Memory B cell (primary cell): ENCODE measurements at regions not wholly inside any gene's neighbourhood (a gene's known extent, or its start where the extent isn't known, plus 50 kb on each side); places are given as distances from the start of the nearest gene placed in this dataset.

Source experiments
- ATAC-seq: fragments of 150-1000 bp; cut with Tn5 transposase; 2 replicates; pipeline ENCODE4 v1.10.0; 2021; ENCODE audit warnings: low read depth, mild to moderate bottlenecking, moderate library complexity
- DNase-seq, 2 donors: peaks; one replicate each; pipeline ENCODE4 v3.0.0; 2022; ENCODE audit warnings: low spot score in 2 of 2
- H3K27ac Mint-ChIP-seq: one replicate; pipeline ENCODE4 v1.8.0; 2022; ENCODE audit warnings: mild to moderate bottlenecking, moderate library complexity, mixed read lengths
- H3K27me3 Mint-ChIP-seq: one replicate; pipeline ENCODE4 v1.8.0; 2022; ENCODE audit warnings: mixed read lengths
- H3K36me3 Mint-ChIP-seq: one replicate; pipeline ENCODE4 v1.8.0; 2022; ENCODE audit warnings: mild to moderate bottlenecking, mixed read lengths
- H3K4me1 Mint-ChIP-seq: one replicate; pipeline ENCODE4 v1.8.0; 2022; ENCODE audit warnings: mixed read lengths
- H3K4me3 Mint-ChIP-seq: one replicate; pipeline ENCODE4 v1.8.0; 2022; ENCODE audit warnings: mild to moderate bottlenecking, moderate library complexity, mixed read lengths
- H3K9me3 Mint-ChIP-seq: one replicate; pipeline ENCODE4 v1.8.0; 2022; ENCODE audit warnings: mixed read lengths

DNA sequence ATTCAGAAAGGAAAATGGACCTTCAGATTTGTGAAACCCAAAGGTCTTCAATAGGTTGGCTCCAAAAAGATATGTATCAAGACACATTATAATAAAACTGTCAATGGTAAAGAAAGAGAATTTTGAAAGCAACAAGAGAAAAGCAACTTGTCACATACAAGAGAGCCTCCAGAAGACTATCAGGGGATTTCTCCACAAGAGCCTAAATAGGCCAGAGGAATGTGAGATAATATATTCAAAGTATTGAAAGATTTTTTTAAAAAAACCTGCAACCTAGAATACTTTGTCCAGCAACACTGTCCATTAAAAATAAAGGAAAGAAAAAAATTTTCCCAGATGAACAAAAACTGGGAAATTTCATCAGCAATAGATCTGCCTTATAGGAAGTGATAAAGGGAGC is 869.6 kb upstream of the ADGRL2 start:
- DNase-seq (no peak), ATAC-seq (no peak)
- Mint-ChIP-seq H3K4me1 (no peaks in the 10 kb centered on the region), H3K4me3 (no peak overlapping the region), H3K27me3 (peaks cover 2% of the 10 kb centered on the region), H3K27ac (no peak overlapping the region), H3K36me3 (peaks cover 2% of the 10 kb centered on the region), H3K9me3 (peaks cover 13% of the 10 kb centered on the region)

DNA sequence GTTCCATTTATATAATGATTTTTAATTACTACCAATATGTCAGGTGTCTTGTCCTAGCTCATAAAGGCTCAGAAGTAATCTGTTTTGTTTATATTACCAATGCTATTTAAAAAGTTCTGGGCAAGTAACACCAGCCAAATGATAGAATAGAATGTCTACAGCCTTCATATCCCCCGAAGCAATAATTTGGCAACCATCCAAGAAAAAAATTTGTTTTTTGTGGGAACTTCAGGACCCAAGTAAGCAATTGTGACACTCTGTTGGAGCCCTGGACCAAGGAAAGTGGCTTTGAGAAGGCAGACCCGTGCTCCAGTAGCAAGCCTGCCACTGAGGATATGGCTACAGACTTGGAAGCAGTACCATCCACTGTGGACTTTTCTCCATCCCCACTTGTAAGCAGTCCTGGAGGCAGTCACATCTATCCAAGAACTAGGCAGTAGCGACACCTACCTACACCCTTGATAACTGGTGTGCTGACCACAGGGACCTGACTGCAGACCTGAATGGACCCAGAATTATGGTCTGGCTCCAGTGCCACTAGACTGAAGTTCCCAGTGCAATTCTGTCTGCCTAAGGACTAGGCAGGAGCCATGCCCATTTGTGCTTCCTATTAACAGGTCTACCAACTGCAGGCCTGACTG is 870.7 kb upstream of the ADGRL2 start:
- Mint-ChIP-seq H3K27me3 (peaks cover 2% of the 10 kb centered on the region), H3K36me3 (peaks cover 2% of the 10 kb centered on the region), H3K4me3 (no peak overlapping the region), H3K27ac (no peak overlapping the region), H3K9me3 (peaks cover 13% of the 10 kb centered on the region), H3K4me1 (no peaks in the 10 kb centered on the region)
- ATAC-seq = no peak
- no peak for DNase-seq

DNA sequence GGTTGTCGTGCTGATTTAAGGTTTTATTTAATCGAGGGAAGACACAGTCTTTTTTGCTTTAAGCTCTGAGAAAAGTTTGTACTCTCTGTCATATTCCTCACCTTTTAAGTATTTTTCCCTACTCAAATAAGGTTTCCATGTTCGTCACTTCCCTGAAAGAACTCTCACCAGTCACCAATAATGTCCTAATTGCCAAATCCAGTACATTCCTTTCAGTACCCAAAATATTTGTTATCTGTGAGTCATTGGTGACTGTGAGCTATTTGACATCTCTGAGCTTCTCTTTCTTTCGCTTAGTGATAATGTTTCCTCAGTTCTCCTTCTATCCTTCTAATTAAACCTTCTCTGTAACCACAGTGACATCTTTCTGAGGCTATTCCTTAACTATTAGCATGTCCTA is 874.2 kb upstream of the ADGRL2 start:
- Mint-ChIP-seq H3K27ac (no peak overlapping the region), H3K4me3 (no peak overlapping the region), H3K9me3 (peaks cover 10% of the 10 kb centered on the region), H3K27me3 (peaks cover 2% of the 10 kb centered on the region), H3K36me3 (peaks cover 2% of the 10 kb centered on the region), H3K4me1 (no peaks in the 10 kb centered on the region)
- DNase-seq (no peak), ATAC-seq (no peak)

DNA sequence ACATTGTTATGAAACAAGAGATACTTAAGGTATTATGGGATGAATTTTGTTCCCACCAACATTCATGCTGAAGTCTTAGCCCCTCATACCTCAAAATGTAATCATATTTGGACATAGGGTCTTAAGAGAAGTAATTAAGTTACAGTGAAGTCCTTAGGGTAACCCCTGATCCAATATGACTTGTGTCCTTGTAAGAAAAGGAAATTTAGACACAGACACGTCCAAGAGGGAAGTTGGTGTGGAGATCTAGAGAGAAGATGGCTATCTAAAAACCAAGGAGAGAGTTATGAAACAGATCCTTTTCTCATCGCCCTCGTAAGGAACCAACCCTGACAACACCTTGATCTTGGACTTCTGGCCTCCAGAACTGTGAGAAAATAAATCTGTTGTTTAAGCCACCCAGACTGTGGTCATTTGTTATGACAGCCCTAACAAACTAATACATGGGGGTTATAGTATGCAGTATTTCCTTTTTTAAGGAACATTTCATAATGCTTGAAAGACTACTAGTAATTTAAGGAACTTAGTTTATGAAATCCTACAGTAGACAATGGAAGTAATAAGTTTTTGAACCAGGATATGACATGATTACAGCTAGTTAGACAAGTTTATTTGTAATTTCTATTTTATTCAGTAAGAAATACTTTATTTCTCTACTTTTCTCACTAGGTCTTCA is 875.5 kb upstream of the ADGRL2 start:
- no peak overlapping the region for H3K27ac Mint-ChIP-seq
- ATAC-seq = no peak

DNA sequence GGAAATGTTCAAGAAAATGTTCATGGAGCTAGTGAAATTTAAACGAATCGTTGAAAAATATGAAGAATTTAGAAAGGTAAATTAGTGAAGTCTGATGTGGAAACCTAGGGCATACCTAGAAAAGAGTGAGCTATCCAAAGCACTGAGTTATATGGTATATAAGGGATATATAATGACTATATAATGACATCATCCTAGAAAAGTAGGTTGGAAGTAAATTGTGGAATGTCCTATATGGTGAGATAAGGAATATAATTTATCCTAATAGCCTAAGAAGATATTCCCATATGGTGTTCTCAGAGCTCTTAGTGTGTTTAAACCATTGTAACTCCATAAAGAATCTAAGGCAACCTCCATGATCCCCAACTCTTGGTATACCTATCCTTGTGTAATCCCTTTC is 876.4 kb upstream of the ADGRL2 start:
- Mint-ChIP-seq H3K4me3 (no peak overlapping the region), H3K27ac (no peak overlapping the region)
- ATAC-seq = no peak

More for the DNA sequence above, 875.5 kb upstream of the ADGRL2 start:
- Mint-ChIP-seq H3K9me3 (peaks cover 3% of the 10 kb centered on the region), H3K4me1 (no peaks in the 10 kb centered on the region), H3K36me3 (peaks cover 2% of the 10 kb centered on the region), H3K4me3 (no peak overlapping the region), H3K27me3 (peaks cover 2% of the 10 kb centered on the region)
- DNase-seq = no peak

DNA sequence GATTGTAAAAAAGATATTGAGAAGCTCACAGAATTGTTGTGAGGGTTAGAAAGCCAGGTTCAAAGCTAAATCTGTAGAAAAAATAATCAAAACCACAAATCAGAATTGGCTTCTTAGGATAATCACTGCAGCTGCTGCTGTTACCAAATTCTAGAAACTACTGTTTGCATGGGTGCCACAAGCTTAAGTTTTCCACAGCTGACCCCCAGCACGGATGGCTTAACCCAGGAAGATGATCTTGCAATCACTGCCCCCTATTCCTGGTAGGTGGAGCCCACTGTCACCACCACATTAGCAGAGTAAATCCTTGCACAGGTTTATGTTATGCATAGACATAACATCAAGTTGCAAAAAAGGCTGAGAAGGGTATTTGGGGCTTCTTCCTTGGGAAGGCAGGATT is 877.8 kb upstream of the ADGRL2 start:
- DNase-seq (no peak), ATAC-seq (no peak)
- Mint-ChIP-seq H3K36me3 (no peaks in the 10 kb centered on the region), H3K4me3 (no peak overlapping the region), H3K4me1 (no peaks in the 10 kb centered on the region), H3K27me3 (no peaks in the 10 kb centered on the region), H3K27ac (no peak overlapping the region), H3K9me3 (peaks cover 1% of the 10 kb centered on the region)

More for the DNA sequence above, 876.4 kb upstream of the ADGRL2 start:
- Mint-ChIP-seq H3K4me1 (no peaks in the 10 kb centered on the region), H3K36me3 (peaks cover 2% of the 10 kb centered on the region), H3K27me3 (peaks cover 2% of the 10 kb centered on the region), H3K9me3 (peaks cover 3% of the 10 kb centered on the region)
- no peak for DNase-seq

DNA sequence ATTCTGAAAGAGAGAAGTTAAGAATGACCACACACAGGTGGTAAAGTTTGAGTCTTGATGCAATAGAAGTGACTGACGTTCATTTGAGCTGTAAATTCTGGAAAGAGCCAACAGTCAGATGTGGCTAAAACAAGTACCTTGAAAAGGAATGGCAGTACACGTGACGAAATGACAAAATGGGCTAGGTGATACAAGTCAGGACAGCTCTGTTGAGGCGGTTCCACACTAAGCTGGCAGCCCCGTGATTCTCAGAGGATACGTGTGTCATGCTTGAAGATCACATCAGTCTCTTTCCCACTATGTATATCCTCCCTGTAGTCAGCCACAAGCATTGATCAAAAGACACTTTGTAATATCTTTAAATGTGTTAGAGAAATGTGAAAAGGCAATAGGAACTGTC is 881.3 kb upstream of the ADGRL2 start:
- H3K4me1 Mint-ChIP-seq = no peaks in the 10 kb centered on the region
- no peaks in the 10 kb centered on the region for H3K27me3 Mint-ChIP-seq
- H3K9me3 Mint-ChIP-seq = no peaks in the 10 kb centered on the region
- DNase-seq = no peak
- no peaks in the 10 kb centered on the region for H3K36me3 Mint-ChIP-seq
- no peak for ATAC-seq
- H3K4me3 Mint-ChIP-seq = no peak overlapping the region
- H3K27ac Mint-ChIP-seq = no peak overlapping the region

DNA sequence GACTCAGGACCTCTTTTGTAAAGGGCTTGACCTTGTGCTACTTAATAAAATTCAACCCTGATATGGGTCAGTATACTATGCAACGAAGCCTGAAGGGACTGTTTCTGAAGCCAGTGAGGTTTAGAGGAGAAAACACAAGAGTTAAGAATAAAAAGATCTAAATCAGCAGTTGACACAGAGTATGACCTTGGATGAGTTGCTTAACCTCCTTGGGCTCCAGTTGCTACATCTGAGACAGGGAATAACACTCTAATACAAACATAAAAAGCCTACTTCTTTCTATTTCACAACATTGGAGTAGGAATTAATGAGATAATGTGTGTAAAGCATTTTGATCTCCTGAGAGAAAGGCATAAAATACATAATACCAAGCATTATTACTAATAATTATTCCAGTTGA is 882.4 kb upstream of the ADGRL2 start:
- H3K4me3 Mint-ChIP-seq = no peak overlapping the region
- no peaks in the 10 kb centered on the region for H3K27me3 Mint-ChIP-seq
- no peaks in the 10 kb centered on the region for H3K4me1 Mint-ChIP-seq
- no peak overlapping the region for H3K27ac Mint-ChIP-seq
- ATAC-seq (no peak), DNase-seq (no peak)
- H3K9me3 Mint-ChIP-seq = no peaks in the 10 kb centered on the region
- H3K36me3 Mint-ChIP-seq = no peaks in the 10 kb centered on the region

DNA sequence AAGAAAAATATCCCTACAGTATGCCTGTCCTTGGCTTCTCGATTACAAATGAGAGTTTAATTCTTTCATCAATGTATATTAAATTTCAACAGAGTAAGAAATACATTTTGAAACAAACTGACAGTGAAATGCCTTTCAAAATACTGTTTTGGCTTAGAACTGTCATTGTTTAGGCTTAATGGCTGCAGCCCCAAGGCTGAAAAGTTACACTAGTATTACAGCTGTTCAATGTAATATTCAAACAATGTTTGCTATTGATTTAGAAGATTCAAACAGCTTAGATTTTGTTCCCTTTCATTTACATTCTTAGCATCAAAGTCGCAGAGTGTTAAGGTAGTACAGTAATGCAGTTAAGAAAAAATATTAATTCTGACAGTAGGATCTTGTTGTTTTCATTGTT is 882.9 kb upstream of the ADGRL2 start:
- H3K27me3 Mint-ChIP-seq = no peaks in the 10 kb centered on the region
- H3K27ac Mint-ChIP-seq = no peak overlapping the region
- H3K4me1 Mint-ChIP-seq = no peaks in the 10 kb centered on the region
- ATAC-seq (no peak), DNase-seq (no peak)
- no peaks in the 10 kb centered on the region for H3K36me3 Mint-ChIP-seq
- no peaks in the 10 kb centered on the region for H3K9me3 Mint-ChIP-seq
- no peak overlapping the region for H3K4me3 Mint-ChIP-seq

DNA sequence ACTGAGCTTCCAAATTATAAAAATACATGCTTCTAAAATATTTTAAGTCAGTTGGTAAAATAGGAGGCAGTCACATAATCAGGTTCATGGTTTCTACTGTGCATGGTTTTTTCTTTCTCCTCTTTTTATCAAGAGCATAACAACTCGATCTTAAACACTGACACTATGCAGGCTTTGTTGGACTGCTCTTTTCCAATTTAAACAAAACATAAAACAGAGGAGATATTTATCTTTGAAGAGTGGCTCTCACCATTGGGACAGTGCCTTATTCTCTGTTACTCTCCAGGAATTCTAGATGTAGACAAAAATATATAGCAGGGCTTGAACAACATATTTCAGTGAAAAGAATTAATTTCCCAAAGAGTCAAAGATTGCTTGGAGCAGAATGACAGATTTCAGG is 883.5 kb upstream of the ADGRL2 start:
- ATAC-seq (no peak), DNase-seq (no peak)
- no peaks in the 10 kb centered on the region for H3K36me3 Mint-ChIP-seq
- H3K4me3 Mint-ChIP-seq = no peak overlapping the region
- no peaks in the 10 kb centered on the region for H3K4me1 Mint-ChIP-seq
- no peaks in the 10 kb centered on the region for H3K27me3 Mint-ChIP-seq
- H3K9me3 Mint-ChIP-seq = no peaks in the 10 kb centered on the region
- H3K27ac Mint-ChIP-seq = no peak overlapping the region

DNA sequence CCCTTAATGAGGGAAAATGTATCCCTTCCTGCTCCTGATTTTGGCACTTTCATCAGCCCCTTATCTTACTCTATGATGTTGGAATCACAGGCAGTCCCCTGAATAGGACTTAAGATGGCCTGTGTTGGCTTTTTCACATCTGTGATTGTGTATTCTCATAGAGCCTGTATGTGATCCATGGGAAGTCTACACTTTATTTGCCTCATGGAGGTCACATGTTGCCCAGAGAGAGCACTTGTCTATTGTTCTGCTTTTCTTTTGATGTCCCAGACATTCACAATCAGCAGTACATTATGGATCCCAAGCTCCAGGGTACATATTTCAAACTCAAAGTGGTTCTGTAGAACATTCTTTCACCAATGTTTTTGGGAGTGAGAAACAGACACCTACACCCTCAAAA is 885.2 kb upstream of the ADGRL2 start:
- DNase-seq = no peak
- Mint-ChIP-seq H3K4me3 (no peak overlapping the region), H3K4me1 (no peaks in the 10 kb centered on the region), H3K27ac (no peak overlapping the region), H3K27me3 (no peaks in the 10 kb centered on the region), H3K9me3 (no peaks in the 10 kb centered on the region), H3K36me3 (no peaks in the 10 kb centered on the region)
- ATAC-seq = no peak

DNA sequence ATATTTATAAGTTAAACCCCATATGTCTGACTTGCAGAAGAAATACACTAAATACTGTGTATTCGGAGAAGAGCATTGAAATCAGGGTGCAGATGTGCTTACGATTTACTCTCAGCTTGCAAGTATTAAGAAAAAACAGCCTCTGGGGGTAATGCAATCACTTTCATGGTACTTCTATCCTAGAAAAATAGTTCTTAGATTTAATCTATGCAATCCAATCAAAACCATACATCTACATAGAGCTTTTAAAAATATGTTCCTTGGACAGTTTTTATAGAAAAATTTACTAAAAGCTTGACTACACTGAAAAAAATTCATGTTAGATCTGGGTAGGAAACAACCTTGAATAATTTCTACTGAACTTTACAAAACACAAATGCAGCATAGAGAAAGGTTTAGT is 890.3 kb upstream of the ADGRL2 start:
- no peak overlapping the region for H3K27ac Mint-ChIP-seq
- no peak for ATAC-seq
- H3K4me1 Mint-ChIP-seq = no peaks in the 10 kb centered on the region
- H3K27me3 Mint-ChIP-seq = no peaks in the 10 kb centered on the region
- no peak for DNase-seq
- H3K9me3 Mint-ChIP-seq = peaks cover 2% of the 10 kb centered on the region
- no peaks in the 10 kb centered on the region for H3K36me3 Mint-ChIP-seq
- no peak overlapping the region for H3K4me3 Mint-ChIP-seq

DNA sequence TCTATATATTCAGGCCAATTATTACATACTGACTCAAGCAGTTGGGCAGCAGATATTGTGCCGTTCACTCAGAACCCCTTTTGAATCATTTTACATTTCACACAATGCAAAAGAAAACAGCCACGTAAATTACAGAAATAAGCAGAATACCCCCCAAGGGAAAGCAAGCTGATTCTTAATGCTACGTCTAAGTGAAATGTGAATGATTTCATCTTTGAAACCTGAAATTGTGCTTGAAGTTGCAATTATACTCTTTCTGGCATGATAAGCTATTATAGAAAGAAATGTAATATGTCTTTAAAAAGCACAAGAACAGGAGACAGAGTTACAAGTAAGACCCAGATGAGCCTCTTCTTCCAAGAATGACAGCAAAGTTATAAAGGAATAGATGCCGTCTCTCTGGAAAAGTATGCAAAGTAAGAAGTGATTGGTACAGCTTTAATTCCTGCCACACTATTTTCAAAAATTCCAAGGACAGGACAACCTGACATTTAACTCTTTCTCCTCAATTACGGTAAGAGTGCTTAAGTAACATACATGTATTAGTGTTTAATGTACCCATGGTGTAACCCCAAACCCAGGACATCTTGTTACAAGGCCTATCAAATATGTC is 891.5 kb upstream of the ADGRL2 start:
- DNase-seq = no peak

DNA sequence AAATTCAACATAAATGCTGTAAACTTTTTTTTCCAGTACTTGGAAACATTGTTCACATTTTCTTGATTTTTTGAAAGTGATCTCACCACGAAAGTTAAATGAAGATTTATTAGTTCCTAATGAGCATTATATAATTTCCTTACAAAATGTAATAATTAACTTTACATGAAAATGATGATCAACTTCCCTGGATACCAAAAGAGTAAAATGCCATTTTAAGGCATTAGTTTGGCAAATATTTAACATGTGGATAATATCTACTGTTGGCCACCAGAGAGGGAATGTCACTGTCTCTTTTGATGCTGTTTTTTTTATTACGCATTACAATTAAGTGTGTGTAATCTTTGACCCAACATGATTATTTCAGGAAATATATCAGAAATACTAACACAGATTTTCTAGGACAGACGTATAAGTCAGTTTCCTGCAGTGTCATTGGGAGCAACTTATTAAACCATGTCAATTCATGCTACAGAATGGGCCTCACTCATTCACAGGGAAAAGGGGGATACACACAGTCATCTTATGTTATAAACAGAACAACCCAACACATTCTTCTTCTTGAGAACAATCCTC is 903.9 kb upstream of the ADGRL2 start:
- H3K27me3 Mint-ChIP-seq = no peaks in the 10 kb centered on the region
- no peak overlapping the region for H3K4me3 Mint-ChIP-seq
- no peaks in the 10 kb centered on the region for H3K36me3 Mint-ChIP-seq
- peaks cover 5% of the 10 kb centered on the region for H3K4me1 Mint-ChIP-seq
- no peak for ATAC-seq
- no peak for DNase-seq
- H3K9me3 Mint-ChIP-seq = no peaks in the 10 kb centered on the region
- H3K27ac Mint-ChIP-seq = no peak overlapping the region

More for the DNA sequence above, 891.5 kb upstream of the ADGRL2 start:
- Mint-ChIP-seq H3K27ac (no peak overlapping the region), H3K36me3 (no peaks in the 10 kb centered on the region), H3K9me3 (peaks cover 2% of the 10 kb centered on the region), H3K4me3 (no peak overlapping the region), H3K27me3 (no peaks in the 10 kb centered on the region), H3K4me1 (no peaks in the 10 kb centered on the region)
- ATAC-seq = no peak
